ENCODE measurements at regions not wholly inside any gene's neighbourhood (a gene's known extent, or its start where the extent isn't known, plus 50 kb on each side); places are given as distances from the start of the nearest gene placed in this dataset.

DNA sequence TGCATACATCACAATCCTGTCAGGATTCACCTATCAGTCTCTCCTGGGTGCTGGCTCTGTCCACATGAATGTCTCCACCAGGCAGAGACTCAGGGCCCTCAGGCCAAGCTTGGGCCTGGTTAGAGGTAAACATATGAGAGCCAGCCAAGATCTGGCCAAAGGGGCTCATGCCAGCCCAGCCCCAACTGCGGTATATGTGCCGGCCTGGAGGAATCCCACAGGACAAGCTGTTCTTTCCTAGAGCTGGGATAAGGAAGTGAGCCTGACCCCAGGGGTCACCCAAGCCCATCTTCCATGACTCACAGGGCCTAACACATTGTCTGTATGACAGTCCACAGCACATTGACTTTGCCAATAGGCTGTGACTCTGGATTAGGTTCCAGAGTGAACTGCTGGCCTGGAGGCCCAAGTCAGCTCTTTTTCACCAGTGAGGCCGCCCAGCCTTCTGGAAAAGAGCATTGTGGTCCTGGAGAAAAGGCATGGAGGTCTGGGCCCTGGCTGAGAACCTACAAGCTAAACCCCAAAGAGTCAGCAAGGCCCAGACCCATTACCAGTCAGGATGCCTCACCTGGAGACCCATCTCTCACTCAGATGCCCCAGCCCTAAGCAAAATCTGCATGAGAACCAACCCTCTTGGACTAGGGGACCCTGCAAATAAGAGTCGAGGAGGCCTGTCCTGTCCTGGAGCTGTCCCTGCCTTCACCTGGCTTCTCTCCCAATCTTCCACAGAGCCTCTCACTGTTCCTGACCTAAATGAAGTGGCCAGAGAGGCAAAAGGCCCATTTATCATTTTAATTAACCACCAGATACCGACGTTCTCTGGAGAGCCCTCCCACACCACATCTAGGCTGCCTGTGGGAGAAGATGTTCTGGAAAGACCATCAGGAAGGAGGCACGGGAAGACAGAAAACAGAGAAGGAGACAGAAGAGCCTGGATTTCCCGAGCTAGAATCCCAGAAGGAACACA lies 120.9 kb upstream of the PKDCC start:
- no peak for DNase-seq

- DNase-seq, result no peak
Observed at GRCh38 chr2:41927581-41928264, 120.1 kb upstream of the PKDCC start.

DNA sequence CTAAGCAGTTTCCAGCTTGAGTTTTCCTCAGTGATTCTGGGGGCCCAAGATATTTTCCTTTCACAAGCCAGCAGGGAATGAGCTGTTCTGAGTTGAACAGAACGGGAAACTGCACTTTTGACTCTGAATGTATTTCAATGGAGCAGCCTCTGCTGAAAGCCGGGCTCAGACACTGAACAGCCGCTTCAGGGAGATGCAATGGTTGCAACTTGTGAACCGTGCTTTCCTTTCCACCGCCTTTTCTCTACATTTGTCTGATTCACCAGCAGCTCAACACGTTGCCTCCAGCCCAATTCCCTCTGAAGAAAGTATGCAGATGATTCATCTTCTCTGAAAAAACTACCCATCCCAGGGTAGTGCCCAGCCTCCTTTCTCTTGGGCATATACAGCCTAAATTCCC lies 119.3 kb upstream of the PKDCC start:
- DNase-seq, result no peak

DNA sequence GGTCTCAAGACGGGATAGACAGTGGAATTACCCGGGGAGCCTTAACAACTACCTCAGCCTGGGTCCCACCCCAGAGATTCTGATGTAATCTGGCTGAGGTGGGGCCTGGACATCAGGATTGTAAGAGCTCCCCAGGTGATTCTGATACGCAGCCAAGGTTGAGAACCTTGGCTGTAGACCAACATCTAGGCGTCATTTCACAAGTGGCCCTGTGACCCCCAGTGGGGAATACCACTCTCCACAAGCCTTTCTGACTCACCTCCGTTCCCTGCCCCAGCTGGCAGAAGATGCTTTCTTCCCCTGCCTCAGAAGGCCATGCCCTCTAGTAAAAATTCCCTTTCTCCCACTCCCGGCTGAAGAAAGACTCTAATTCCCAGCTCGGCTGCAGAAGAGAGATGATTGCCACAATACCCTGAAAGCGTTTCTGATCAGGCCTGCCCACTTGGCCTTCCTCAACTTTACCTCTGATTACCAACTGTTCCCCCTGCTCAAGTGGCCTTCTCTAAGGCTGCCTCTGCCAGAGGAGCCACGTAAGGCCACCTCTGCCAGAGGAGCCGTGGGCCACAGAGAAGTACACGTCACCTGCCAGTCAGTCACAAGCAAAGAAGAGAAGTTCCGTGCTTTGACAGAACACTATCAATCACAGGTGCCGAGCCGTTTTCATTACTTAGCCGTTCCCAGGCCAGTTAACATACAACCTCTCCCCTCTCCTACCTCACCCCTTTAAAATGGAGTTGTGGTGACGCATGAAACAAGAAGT lies 116.8 kb upstream of the PKDCC start:
- no peak for DNase-seq

GRCh38 chr2:41932241-41933045 lies 115.4 kb upstream of the PKDCC start:
- DNase-seq, result peak; percentile 88

- peak; percentile 91 for DNase-seq
Observed at GRCh38 chr2:41933046-41933420, 114.8 kb upstream of the PKDCC start.

- no peak for DNase-seq
Observed at GRCh38 chr2:41933585-41934320, 114.1 kb upstream of the PKDCC start.

DNA sequence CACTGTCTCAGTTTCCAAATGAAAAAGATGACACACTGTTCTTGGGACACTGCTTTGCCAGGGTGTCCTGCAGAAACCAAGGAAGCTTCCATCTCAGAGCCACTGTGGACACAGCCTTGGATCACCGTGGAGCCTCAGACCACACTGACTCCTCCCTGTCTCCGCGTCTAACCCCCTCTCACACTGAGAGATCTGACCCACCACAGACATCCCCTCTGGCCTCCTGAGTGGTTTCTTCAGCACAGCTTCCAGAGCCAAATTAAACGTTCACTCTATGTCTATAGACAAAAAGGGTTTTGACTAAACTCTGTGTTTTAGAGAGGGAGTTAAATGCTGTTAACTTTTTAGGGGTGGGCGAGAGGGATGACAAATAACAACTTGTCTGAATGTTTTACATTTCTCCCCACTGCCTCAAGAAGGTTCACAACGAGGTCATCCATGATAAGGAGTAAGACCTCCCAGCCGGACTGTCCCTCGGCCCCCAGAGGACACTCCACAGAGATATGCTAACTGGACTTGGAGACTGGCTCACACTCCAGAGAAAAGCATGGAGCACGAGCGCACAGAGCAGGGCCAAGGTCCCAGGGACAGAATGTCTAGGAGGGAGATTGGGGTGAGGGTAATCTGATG lies 113.4 kb upstream of the PKDCC start:
- DNase-seq, result no peak

DNA sequence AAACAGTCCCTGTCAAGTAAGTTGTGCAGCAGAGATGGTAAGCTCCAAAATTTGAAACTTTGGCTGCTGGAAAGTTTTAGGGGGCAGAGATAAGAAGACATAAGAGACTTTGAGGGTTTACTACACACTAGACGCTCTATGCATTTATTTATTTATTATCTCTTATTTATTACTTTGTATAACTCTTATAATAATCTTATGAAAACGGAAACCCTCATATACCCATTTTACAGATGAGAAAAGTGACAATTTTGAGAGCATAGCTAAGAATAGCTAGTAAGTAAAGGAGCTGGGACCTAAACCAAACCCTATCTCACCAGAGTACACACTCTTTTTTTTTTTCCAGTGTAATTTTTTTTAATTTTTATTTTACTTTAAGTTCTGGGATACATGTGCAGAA lies 112.8 kb upstream of the PKDCC start:
- DNase-seq, result no peak

- DNase-seq, result peak; percentile 23
Observed at GRCh38 chr2:41935825-41936224, 112.0 kb upstream of the PKDCC start.

DNA sequence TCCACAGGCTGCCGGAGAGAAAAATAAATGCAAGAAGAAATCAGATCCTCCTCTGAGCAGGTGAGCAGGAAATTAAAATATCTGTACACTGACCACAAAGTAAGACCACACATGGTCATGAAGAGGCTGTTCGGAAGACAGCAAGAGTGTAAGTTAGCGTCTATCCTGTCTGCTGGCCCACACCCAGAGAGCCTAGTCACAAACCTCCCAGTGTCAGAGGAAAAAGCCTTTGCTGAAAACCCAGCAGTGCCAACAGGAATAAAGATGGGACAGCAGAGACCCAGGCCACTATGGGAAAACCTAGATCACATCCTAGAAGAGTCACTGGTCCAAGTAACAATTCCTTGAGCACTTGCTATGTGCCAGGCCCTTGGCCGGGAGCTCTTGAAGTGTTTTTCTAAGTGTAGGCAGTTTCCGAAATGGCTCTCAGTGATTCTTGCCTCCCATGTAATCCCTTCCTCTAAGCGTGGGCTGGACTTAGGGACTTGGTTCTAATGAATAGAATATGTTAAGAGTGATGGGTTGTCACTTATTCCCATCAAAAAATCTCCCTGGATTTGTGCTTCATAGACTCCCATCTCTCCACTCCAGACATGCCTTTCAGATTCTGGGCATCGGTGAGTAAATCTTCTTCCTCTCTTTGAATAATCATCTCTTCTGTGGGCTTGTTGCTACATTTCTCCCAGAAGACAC lies 110.9 kb upstream of the PKDCC start:
- DNase-seq, result no peak

GRCh38 chr2:41937464-41937906 lies 110.3 kb upstream of the PKDCC start:
- peak; percentile 81 for DNase-seq

- peak; percentile 27 for DNase-seq
Observed at GRCh38 chr2:41937921-41938708, 109.7 kb upstream of the PKDCC start.

DNA sequence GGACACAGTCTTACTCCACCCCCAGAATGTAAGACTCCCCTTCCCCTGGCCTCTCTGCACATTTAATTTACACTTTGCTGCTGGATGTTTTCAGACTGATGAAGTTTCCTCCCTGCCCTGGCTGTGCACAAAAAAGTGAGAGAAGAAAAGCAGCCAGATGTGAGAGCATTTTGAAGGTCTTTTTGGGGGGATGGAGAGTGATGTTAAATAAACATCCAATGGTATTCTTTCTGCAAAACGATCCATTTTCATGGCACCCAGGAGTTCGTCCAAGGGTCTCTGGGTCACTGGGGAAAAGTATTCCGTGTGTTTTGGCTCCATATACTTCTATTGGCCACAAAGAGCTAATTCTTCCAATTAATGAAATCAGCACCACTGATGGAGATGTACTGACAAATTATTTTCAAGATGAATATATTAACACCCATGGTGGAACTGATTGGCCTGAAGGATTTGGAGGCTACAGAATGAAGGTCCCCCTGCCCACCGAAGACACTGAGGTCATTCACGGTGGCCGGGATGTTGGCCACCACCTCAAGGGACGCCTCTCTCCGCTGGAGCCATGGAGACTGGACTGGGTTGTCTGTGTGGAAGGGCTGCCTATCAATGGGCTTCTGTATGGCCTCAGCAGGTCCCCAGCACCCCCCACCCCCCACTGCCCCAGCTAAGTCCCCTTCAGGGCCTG lies 107.6 kb upstream of the PKDCC start:
- DNase-seq, result no peak

DNA sequence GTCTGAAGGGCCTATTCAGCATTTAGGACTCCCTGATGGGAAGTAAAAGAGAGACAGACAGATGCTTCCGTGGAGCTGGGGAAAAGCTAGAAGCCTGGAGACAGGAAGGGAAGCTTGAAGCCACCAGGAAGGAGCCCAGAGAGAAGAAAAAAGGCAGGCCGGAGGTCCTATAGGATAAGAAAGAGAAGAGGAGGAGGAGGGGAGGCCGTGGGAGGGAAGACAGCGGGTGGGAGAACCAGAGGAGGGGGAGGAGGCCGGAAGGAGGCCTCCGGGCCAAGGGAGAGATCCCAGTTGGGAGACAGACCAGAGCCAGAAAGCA lies 107.1 kb upstream of the PKDCC start:
- no peak for DNase-seq

DNA sequence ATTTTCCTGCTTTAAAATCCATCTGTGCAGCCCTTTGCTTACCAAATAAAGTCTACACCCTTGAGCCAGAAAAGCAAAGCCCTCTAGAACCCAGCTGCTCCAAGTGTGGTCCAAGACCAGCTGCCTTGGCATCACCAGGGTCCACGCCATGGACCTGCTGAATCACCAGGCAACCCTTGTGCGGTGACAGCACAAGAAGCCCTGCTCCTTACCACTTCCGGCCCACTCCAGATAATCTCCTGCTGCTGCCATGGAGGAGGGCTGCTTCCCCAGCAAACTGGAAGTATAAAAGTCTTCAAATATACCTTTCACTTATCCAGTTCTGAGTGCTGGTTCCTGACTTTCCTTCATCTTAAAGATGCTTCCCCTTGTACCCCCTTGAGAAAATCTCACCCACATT lies 106.0 kb upstream of the PKDCC start:
- peak; percentile 27 for DNase-seq

- DNase-seq, result no peak
Observed at GRCh38 chr2:41942278-41942677, 105.5 kb upstream of the PKDCC start.

DNA sequence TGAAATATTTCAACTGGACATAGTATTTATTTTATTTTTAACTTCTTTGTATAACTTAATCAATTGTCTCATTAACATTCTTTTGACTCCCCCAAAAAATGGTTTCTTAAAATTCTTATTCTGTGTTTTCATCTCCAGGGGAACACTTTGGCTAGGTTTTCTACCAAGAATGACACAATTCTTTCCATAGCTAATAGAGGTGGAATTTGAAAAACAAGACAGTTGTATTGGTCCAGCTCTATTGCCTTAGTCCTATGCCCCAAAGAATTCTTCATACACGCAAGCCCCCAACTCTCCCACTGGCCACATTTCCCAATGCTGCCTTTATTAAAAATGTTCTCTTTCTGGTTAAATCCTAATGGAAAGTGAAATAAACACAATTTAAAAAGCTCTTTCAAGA lies 104.7 kb upstream of the PKDCC start:
- DNase-seq, result no peak

DNA sequence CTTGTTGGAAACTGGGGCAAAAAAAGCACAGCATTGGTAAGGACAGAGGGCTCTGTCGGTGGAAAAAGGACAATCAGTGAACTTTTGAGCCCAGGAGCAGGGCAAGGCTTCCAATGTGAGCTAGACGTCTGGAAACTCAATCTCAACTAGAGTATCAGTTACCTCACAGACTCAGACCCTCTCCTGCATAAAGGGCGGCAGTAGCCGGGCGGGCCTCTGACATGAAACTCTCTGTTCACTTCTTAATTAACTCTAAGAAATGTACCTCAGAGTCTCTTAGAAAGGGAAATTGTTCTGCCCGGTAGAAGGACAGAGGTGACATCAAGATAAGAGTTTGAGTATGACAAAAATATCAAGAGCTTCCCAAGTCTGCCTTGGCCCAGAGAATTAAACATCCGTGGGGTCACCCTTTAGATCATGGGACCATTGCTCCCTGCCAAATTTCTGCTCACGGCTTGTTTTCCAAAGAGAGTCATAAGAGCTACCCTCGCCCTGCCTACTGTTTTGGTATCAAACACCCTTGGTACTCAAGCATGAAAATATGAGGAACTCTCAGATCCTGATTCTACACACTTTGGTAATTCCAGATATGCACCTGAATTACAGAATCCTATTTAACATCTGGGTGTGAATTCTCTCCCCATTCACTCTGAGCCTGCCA lies 103.5 kb upstream of the PKDCC start:
- DNase-seq, result no peak
